HL-60 (cell line): ENCODE measurements at regions not wholly inside any gene's neighbourhood (a gene's known extent, or its start where the extent isn't known, plus 50 kb on each side); places are given as distances from the start of the nearest gene placed in this dataset.

Experiments
- CTCF ChIP-seq: IDR thresholded peaks from one replicate; pipeline ENCODE4 v1.5.1; 2011; ENCODE audit warnings: low read length, control low read depth, inconsistent platforms; ENCODE audit not compliant: insufficient read depth
- POLR2AphosphoS5 ChIP-seq: IDR thresholded peaks from 2 replicates; pipeline ENCODE4 v1.6.1; 2012; ENCODE audit warnings: low read depth

GRCh38 chr2:6290217-6291015 is 575.3 kb downstream of the CMPK2 start:
- TF ChIP-seq CTCF (no peak), POLR2AphosphoS5 (no peak)
